Activated gamma-delta T cell (primary cell): ENCODE measurements at regions not wholly inside any gene's neighbourhood (a gene's known extent, or its start where the extent isn't known, plus 50 kb on each side); places are given as distances from the start of the nearest gene placed in this dataset.

ENCODE experiments used
- DNase-seq: peaks from one replicate; lab custom pipeline; 2025; lab: John Stamatoyannopoulos, UW

- no peak for DNase-seq
Measured at GRCh38 chr12:127619869-127620734, 646.9 kb upstream of the TMEM132C start.

DNA sequence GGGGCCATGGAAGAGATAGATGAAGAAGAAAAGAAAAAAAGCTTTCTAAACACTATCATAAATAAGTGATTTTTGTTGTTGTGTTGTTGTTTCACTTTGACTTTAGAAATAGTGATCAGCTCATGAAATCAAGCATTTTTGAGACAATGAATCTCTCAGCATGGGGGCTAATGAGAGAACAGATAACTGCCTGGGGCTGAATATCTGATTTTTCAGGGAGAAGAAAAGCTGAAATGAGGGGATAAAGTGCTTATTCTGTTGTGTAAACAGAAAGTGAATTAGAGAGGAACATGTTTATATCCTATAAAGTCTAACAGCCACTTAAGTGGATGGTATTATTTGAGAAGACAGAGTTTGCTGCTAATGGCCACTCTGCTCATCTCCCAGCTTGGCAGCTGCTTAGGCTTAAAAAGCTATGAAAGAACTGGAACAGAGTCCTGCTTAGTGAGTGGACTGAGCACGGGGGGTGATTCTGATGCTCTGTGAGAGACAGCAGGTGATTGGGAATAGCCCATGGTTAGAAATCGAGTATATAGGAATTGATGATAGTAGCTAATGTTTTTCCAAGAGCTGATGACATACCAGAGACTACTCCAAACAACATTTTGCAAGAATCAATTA is 646.1 kb upstream of the TMEM132C start:
- no peak for DNase-seq

GRCh38 chr12:127621366-127621765 is 645.6 kb upstream of the TMEM132C start:
- DNase-seq = no peak

DNA sequence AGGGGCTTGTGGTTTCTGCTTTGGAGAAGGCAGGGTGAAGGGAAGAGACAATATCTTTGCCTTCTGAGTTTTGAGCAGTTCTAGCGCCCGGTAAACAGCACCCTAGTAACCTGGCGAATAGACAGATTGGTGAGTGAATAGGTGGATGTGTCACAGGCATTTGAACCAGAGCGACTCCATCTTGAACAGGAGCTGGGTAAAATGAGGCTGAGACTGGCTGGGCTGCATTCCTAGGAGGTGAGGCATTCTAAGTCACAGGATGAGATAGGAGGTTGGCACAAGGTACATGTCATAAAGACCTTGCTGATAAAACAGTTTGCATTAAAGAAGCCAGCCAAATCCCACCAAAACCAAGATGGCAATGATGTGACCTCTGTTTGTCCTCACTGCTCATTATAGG is 643.6 kb upstream of the TMEM132C start:
- no peak for DNase-seq

DNA sequence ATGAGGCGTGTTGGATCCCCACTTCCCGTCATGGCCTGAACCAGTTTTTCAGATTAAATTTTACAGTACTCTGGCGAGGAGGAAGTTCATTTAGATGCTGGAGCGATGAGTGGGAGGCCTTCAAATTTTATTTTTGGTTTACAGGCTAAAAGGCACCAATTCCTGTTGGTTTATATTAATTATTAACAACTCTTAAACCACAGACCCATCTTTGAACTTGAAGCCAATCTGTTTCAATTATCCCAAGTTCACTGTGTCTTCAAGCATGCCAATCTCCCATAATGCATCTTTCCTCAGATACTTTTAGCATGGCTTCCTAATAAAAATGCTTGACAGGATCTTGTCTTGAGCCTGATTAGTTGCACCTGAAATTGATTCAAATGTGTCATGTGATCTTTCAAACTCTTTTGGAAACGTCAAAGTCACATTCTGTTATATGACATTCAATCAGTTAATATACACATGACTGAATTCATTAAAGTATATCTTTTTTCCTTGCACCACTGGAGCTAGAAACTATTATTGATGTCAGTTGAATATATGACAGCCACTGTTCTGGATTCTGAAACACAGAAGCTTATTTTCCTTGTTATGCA is 641.7 kb upstream of the TMEM132C start:
- no peak for DNase-seq

DNA sequence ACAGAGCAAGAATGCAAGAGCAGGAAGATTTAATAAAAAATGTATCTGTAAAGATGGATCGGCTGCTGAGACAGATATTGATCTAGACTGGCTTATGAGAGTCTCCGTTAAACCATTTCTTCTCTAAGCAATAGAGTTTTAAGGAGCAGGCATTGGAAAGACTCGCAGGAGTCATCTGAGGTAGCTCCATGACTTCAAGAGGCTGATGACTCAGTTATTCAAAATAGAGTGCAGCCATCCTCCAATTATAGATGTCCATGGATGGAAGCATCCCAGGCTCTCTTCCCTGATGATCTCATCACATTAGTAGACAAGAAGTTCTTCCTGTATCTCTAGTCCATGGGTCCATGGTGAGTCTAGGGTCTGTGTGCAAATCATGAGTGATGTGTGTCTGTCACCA is 638.3 kb upstream of the TMEM132C start:
- DNase-seq = no peak

DNA sequence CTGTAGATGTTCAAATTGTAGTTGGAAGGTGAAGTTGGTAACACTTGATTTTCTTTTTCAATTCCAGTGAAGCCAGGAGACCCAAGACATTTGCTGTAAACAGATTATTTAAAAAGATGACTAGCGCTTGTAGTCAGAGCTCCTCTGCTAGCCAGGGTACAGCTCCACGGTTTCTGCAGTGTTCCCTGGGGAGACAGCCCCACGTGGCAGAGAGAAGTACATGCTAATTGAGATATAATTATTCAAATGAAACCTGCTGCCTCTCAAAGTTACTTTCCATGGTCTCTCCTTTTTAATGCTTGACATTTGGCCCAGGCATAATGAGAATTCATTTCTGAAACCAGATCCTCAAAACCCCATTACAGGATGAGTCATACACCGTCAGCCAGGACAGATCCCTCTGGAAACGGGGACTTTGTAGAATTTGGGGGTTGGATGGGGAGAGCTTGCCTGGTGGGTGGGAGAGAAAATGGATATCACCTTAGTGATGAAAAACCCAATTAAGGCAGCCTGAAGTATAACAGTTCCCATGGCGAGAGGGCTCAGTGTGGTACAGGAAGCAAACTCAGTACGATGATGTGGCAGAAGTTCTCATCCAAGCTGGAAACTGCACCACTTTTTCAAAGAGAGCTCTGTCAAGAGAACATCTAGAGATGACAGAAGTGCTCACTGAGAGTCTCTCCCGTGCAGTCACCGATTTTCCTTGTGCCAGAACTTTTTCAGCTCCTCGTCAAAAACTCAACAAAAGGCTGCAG is 637.7 kb upstream of the TMEM132C start:
- no peak for DNase-seq

DNA sequence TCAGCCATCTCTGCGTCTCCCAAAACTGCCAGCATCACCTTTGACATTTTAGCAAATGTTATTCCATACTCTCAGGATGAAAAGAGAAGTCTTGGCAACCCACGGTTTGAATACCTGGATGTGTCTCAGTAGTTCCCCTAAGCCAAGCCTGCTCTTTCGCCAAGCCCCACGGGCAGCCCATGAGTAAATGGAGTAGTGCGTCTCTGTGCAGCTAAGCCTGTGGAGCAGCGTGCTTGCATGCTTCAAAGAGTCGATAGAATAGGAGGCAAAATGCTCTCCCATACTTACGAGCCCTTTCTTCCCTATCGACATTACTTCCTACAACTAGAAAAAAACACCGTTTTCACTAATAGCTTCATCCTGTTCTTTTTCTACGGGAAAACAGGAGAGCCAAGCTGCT is 634.5 kb upstream of the TMEM132C start:
- DNase-seq = no peak

DNA sequence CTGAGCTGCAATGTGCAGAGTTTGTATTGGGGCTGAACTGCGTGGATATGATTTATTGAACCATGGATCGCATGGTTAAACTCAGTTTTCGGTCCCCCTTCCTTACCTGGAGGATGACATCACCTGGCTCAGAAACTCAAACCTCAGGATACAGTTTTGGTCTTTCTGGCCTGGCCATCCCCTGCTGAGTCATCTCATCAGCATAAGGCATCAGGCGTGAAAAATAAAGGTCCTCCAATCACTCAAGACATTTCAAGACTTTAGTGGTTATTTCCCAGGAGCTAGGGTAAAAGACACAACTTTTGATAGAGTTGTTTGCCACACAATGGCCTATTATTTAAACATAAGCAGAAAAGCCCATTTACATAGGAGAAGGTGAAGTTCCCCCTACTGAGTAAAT is 631.1 kb upstream of the TMEM132C start:
- DNase-seq = no peak

GRCh38 chr12:127636882-127637281 is 630.1 kb upstream of the TMEM132C start:
- no peak for DNase-seq

- DNase-seq = no peak
Measured at GRCh38 chr12:127640181-127640886, 626.6 kb upstream of the TMEM132C start.

- no peak for DNase-seq
Measured at GRCh38 chr12:127642208-127642607, 624.8 kb upstream of the TMEM132C start.

DNA sequence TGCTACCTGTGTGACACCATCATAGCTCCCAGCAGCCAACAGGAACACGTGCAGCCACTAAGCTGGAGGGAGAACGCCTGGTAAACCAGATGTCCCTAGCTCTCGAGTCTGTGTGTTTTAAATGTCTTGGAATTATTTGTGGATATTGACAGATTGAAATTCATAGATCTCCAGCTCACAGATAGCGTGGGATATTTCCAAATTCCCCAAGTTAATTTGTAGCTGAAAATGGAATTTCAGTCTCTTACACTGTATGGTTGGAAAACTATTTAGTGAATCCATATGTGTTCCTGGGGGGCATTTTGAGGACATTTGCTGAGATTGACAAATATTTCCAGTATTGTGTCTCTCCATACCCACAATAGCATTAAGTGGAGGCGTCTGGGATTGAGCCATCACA is 618.6 kb upstream of the TMEM132C start:
- DNase-seq = no peak

DNA sequence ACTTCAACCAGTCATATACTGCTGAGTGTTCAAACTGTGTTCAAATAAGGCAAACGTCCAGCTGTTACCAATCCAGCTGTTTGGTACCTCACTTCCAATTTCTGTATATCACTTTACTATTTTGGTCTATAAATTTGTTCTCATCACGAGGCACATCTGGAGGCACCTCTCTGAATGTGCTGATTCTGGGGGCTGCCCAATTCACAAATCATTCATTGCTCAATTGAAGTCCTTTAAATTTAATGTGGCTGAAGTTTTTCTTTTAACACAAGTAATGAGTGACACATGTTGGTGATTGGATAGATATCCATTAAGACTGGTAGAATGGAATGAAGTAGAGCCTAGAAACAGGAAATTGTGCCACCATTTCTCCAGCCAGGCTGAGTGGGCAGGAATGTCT is 617.0 kb upstream of the TMEM132C start:
- no peak for DNase-seq

DNA sequence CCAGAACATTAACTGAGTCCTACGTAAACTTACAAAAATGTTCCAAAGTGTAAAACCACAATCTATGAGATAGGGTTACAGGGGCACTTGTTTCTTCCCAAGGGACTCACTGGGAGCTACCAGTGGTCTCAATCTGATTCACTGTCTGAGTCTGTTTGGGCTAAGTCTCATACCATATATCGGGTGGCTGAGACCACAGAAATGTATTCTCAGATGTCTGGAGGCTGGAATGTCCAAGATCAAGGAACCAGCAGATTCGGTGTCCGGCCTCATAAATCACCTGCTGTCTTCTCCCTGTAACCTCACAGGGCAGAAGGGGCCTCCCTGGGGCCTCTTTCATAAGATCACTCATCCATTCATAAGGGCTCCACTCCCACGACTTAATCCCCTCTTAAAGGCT is 616.3 kb upstream of the TMEM132C start:
- DNase-seq = no peak

- DNase-seq = no peak
Measured at GRCh38 chr12:127652281-127652680, 614.7 kb upstream of the TMEM132C start.

DNA sequence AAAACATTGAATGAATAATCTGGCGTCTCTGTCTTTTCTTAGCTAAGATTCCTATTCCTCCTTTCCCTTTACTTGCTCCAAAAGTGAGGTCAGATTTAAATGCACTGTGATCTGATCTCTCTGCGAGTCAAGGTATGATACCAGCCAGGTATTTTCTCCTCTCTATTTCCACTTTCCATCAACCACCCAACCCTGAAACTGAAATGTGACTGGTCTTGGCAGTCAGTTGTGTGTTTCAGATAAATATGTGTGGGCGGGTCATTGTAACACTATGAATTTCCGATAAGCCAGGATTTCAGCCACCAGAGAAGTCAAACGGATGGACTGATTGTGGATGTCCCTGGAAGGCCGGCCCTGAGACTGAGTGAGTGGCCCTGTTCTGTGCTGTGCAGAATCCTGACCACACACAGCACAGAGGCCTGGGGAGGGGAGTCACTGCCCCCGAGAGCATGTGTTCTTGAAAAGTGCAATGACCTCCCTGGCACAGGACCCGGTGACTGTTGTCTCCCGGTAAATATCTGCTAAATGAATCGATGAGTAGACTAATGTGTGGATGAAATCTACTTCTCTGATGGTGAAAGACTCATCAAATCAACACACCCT is 612.5 kb upstream of the TMEM132C start:
- no peak for DNase-seq

- DNase-seq = no peak
Measured at GRCh38 chr12:127655691-127656090, 611.3 kb upstream of the TMEM132C start.

- no peak for DNase-seq
Measured at GRCh38 chr12:127656266-127656665, 610.7 kb upstream of the TMEM132C start.

DNA sequence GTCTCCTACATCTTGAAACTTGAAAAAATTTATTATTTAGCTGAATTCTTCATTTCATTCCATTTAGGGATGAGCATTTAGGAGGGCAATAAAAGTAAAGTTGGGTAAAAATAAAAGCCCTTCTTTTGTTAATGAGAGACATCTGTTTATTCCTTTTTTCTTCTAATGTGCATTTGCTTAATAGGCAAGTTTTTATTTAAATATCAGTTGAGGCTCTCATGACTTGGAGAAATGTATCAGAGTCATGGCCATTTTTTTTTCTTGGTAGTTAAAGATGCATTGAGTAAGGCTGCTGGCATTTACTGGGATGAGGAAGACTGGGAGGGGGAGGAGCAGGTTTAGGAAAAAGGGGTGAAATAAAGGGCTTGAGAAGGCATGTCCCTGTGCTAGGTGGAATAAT is 609.9 kb upstream of the TMEM132C start:
- no peak for DNase-seq

DNA sequence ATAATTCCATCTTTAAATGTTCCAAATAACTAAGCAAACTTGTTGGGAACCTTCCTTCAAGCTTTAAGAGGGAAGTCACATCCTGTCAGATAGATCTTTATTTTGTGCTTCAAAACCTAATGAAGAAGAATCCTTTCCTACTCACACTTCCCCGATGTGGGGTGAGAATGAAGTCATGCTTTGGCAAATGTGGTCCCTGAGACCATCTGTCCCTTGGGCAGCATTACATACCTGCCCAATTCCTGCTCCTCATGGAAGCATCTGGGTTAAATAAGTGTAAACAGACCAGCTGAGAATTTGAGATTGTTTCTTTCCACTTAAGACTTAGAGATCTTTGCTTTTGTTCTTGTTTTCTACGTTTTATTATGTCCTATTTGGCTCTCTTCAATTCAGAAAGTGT is 606.0 kb upstream of the TMEM132C start:
- no peak for DNase-seq
